PC-9 (cell line): ENCODE measurements at regions not wholly inside any gene's neighbourhood (a gene's known extent, or its start where the extent isn't known, plus 50 kb on each side); places are given as distances from the start of the nearest gene placed in this dataset.

ENCODE experiments used
- CTCF ChIP-seq: fragments of 200-600 bp; sonication (generic); conservative IDR thresholded peaks from 2 replicates; pipeline ENCODE4 v1.6.1; 2017; ENCODE audit warnings: mixed run types, antibody characterized with exemption, mild to moderate bottlenecking, moderate library complexity
- EZH2 ChIP-seq: fragments of 200-600 bp; sonication (generic); IDR thresholded peaks from 2 replicates; pipeline ENCODE4 v1.8.0; 2017; ENCODE audit warnings: antibody characterized with exemption, low read depth

- no peak for TF ChIP-seq CTCF
- no peak for TF ChIP-seq EZH2
Measured at GRCh38 chr17:27078296-27078695, 215.6 kb upstream of the WSB1 start.
